NT2/D1 (cell line): ENCODE measurements at regions not wholly inside any gene's neighbourhood (a gene's known extent, or its start where the extent isn't known, plus 50 kb on each side); places are given as distances from the start of the nearest gene placed in this dataset.

Experiments
- DNase-seq: peaks from one replicate; pipeline ENCODE4 v3.0.0-alpha.2; 2011; ENCODE audit warnings: low read depth, low spot score
- H3K27me3 ChIP-seq: 2 replicates; pipeline ENCODE4 v1.6.0; 2011; ENCODE audit warnings: mild to moderate bottlenecking; ENCODE audit not compliant: insufficient read length, insufficient read depth
- H3K36me3 ChIP-seq: 2 replicates; pipeline ENCODE4 v1.6.1; 2011; ENCODE audit warnings: mild to moderate bottlenecking, low read length, mixed read lengths; ENCODE audit not compliant: insufficient read depth, insufficient read length
- H3K4me1 ChIP-seq: 2 replicates; pipeline ENCODE4 v1.5.1; 2011; ENCODE audit not compliant: insufficient read depth, insufficient read length
- H3K4me3 ChIP-seq: 2 replicates; pipeline ENCODE4 v1.5.1; 2011; ENCODE audit warnings: low read depth; ENCODE audit not compliant: insufficient read length
- H3K9ac ChIP-seq: 2 replicates; pipeline ENCODE4 v1.6.0; 2011; ENCODE audit warnings: low read depth; ENCODE audit not compliant: insufficient read length
- H3K9me3 ChIP-seq: 2 replicates; pipeline ENCODE4 v1.5.1; 2011; ENCODE audit warnings: mild to moderate bottlenecking, low read length; ENCODE audit not compliant: insufficient read depth
- SUZ12 ChIP-seq: IDR thresholded peaks from 2 replicates; pipeline ENCODE4 v1.6.1; 2011; ENCODE audit not compliant: insufficient read length, insufficient read depth; ENCODE audit errors: extremely low read depth
- YY1 ChIP-seq: IDR thresholded peaks from 2 replicates; pipeline ENCODE4 v1.6.1; 2011; ENCODE audit not compliant: insufficient read length, insufficient read depth
- ZNF274 ChIP-seq: IDR thresholded peaks from 2 replicates; pipeline ENCODE4 v1.6.1; 2011; ENCODE audit warnings: mild to moderate bottlenecking, low read depth, low read length

GRCh38 chrX:723781-724180 lies 93.2 kb downstream of the SHOX start:
- TF ChIP-seq YY1, result no peak
- no peak for TF ChIP-seq SUZ12
- TF ChIP-seq ZNF274, result no peak
- Histone ChIP-seq H3K9me3 (peaks cover 14% of the 10 kb centered on the region; the same call in 1 of the 2 replicates), H3K4me3 (no peak overlapping the region), H3K36me3 (no peaks in the 10 kb centered on the region), H3K27me3 (no peaks in the 10 kb centered on the region), H3K4me1 (no peaks in the 10 kb centered on the region), H3K9ac (no peak overlapping the region)
- DNase-seq, result no peak

GRCh38 chrX:721354-721753 lies 90.8 kb downstream of the SHOX start:
- no peak for DNase-seq
- Histone ChIP-seq H3K4me3 (no peak overlapping the region), H3K27me3 (no peaks in the 10 kb centered on the region), H3K4me1 (no peaks in the 10 kb centered on the region), H3K9ac (no peak overlapping the region), H3K36me3 (no peaks in the 10 kb centered on the region), H3K9me3 (peaks cover 22% of the 10 kb centered on the region; the same call in 1 of the 2 replicates)
- TF ChIP-seq SUZ12 (no peak), ZNF274 (no peak), YY1 (no peak)

- Histone ChIP-seq H3K36me3 (no peaks in the 10 kb centered on the region), H3K4me3 (no peak overlapping the region)
- TF ChIP-seq SUZ12, result no peak
- TF ChIP-seq ZNF274, result no peak
- TF ChIP-seq YY1, result no peak
Measured at GRCh38 chrX:720825-721224, 90.2 kb downstream of the SHOX start.

GRCh38 chrX:720250-720649 lies 89.7 kb downstream of the SHOX start:
- Histone ChIP-seq H3K4me3 (no peak overlapping the region), H3K9ac (no peak overlapping the region), H3K4me1 (no peaks in the 10 kb centered on the region), H3K36me3 (no peaks in the 10 kb centered on the region), H3K9me3 (peaks cover 19% of the 10 kb centered on the region; the same call in 1 of the 2 replicates), H3K27me3 (no peaks in the 10 kb centered on the region)
- TF ChIP-seq SUZ12, result no peak
- TF ChIP-seq YY1, result no peak
- TF ChIP-seq ZNF274, result no peak
- DNase-seq, result no peak

More at GRCh38 chrX:720825-721224, 90.2 kb downstream of the SHOX start:
- H3K27me3 ChIP-seq, result no peaks in the 10 kb centered on the region
- no peak for DNase-seq
- no peaks in the 10 kb centered on the region for H3K4me1 ChIP-seq
- no peak overlapping the region for H3K9ac ChIP-seq
- H3K9me3 ChIP-seq, result peaks cover 22% of the 10 kb centered on the region; the same call in 1 of the 2 replicates

GRCh38 chrX:716136-716535 lies 85.5 kb downstream of the SHOX start:
- no peak overlapping the region for H3K4me3 ChIP-seq
- H3K27me3 ChIP-seq, result no peaks in the 10 kb centered on the region
- no peaks in the 10 kb centered on the region for H3K36me3 ChIP-seq
- H3K9me3 ChIP-seq, result peaks cover 25% of the 10 kb centered on the region
- no peak for TF ChIP-seq YY1
- TF ChIP-seq SUZ12, result no peak
- TF ChIP-seq ZNF274, result no peak
- no peak overlapping the region for H3K9ac ChIP-seq
- no peaks in the 10 kb centered on the region for H3K4me1 ChIP-seq
- no peak for DNase-seq

GRCh38 chrX:714131-714530 lies 83.5 kb downstream of the SHOX start:
- H3K9me3 ChIP-seq, result peaks cover 26% of the 10 kb centered on the region
- no peak overlapping the region for H3K4me3 ChIP-seq
- TF ChIP-seq YY1, result no peak
- no peak for TF ChIP-seq SUZ12
- TF ChIP-seq ZNF274, result no peak
- no peak overlapping the region for H3K9ac ChIP-seq
- no peaks in the 10 kb centered on the region for H3K36me3 ChIP-seq
- H3K4me1 ChIP-seq, result no peaks in the 10 kb centered on the region
- H3K27me3 ChIP-seq, result no peaks in the 10 kb centered on the region
- DNase-seq, result no peak
